ENCODE measurements at regions not wholly inside any gene's neighbourhood (a gene's known extent, or its start where the extent isn't known, plus 50 kb on each side); places are given as distances from the start of the nearest gene placed in this dataset.

- Mint-ChIP-seq H3K4me3 (no peak overlapping the region), H3K36me3 (ENCODE audit: low read depth) (no peaks in the 10 kb centered on the region), H3K27me3 (ENCODE audit: low read depth) (peaks cover 4% of the 10 kb centered on the region), H3K9me3 (no peaks in the 10 kb centered on the region), H3K4me1 (ENCODE audit: low read depth) (no peaks in the 10 kb centered on the region), H3K27ac (no peak overlapping the region)
- CTCF ChIA-PET, result no interaction called here
- intact Hi-C loops (cut with micrococcal nuclease), result no loop called here
- DNase-seq, result no peak
Observed at GRCh38 chr11:122334546-122335339, 218.7 kb upstream of the BLID start.

GRCh38 chr11:122333467-122333866, 217.5 kb upstream of the BLID start:
- H3K36me3 Mint-ChIP-seq (ENCODE audit: low read depth), result no peaks in the 10 kb centered on the region
- no peaks in the 10 kb centered on the region for H3K9me3 Mint-ChIP-seq
- H3K4me3 Mint-ChIP-seq, result no peak overlapping the region
- DNase-seq, result no peak
- H3K27me3 Mint-ChIP-seq (ENCODE audit: low read depth), result peaks cover 4% of the 10 kb centered on the region
- no peak overlapping the region for H3K27ac Mint-ChIP-seq
- CTCF ChIA-PET, result no interaction called here
- intact Hi-C loops (cut with micrococcal nuclease), result no loop called here
- no peaks in the 10 kb centered on the region for H3K4me1 Mint-ChIP-seq (ENCODE audit: low read depth)

- intact Hi-C loops (cut with micrococcal nuclease), result no loop called here
- H3K36me3 Mint-ChIP-seq (ENCODE audit: low read depth), result no peaks in the 10 kb centered on the region
- DNase-seq, result no peak
- no peak overlapping the region for H3K4me3 Mint-ChIP-seq
- no peaks in the 10 kb centered on the region for H3K4me1 Mint-ChIP-seq (ENCODE audit: low read depth)
- H3K9me3 Mint-ChIP-seq, result no peaks in the 10 kb centered on the region
- H3K27me3 Mint-ChIP-seq (ENCODE audit: low read depth), result peaks cover 4% of the 10 kb centered on the region
- no peak overlapping the region for H3K27ac Mint-ChIP-seq
- CTCF ChIA-PET, result no interaction called here
Observed at GRCh38 chr11:122331079-122331478, 215.1 kb upstream of the BLID start.

- Mint-ChIP-seq H3K9me3 (no peaks in the 10 kb centered on the region), H3K4me1 (ENCODE audit: low read depth) (no peaks in the 10 kb centered on the region), H3K36me3 (ENCODE audit: low read depth) (no peaks in the 10 kb centered on the region), H3K4me3 (no peak overlapping the region), H3K27ac (no peak overlapping the region), H3K27me3 (ENCODE audit: low read depth) (peaks cover 4% of the 10 kb centered on the region)
- CTCF ChIA-PET, result no interaction called here
- intact Hi-C loops (cut with micrococcal nuclease), result no loop called here
- no peak for DNase-seq
Observed at GRCh38 chr11:122330279-122330965, 214.4 kb upstream of the BLID start.

- no peak for DNase-seq
- Mint-ChIP-seq H3K27ac (no peak overlapping the region), H3K36me3 (ENCODE audit: low read depth) (no peaks in the 10 kb centered on the region), H3K4me1 (ENCODE audit: low read depth) (no peaks in the 10 kb centered on the region), H3K9me3 (no peaks in the 10 kb centered on the region), H3K4me3 (no peak overlapping the region), H3K27me3 (ENCODE audit: low read depth) (no peaks in the 10 kb centered on the region)
- intact Hi-C loops (cut with micrococcal nuclease), result no loop called here
- CTCF ChIA-PET, result no interaction called here
Observed at GRCh38 chr11:122327528-122327927, 211.5 kb upstream of the BLID start.

- H3K27ac Mint-ChIP-seq, result no peak overlapping the region
- H3K4me3 Mint-ChIP-seq, result no peak overlapping the region
- intact Hi-C loops (cut with micrococcal nuclease), result no loop called here
- CTCF ChIA-PET, result no interaction called here
- H3K36me3 Mint-ChIP-seq (ENCODE audit: low read depth), result no peaks in the 10 kb centered on the region
- DNase-seq, result no peak
- no peaks in the 10 kb centered on the region for H3K9me3 Mint-ChIP-seq
- H3K4me1 Mint-ChIP-seq (ENCODE audit: low read depth), result no peaks in the 10 kb centered on the region
- no peaks in the 10 kb centered on the region for H3K27me3 Mint-ChIP-seq (ENCODE audit: low read depth)
Observed at GRCh38 chr11:122323754-122324421, 207.9 kb upstream of the BLID start.

- intact Hi-C loops (cut with micrococcal nuclease), result no loop called here
- no peaks in the 10 kb centered on the region for H3K9me3 Mint-ChIP-seq
- CTCF ChIA-PET, result no interaction called here
- H3K27ac Mint-ChIP-seq, result no peak overlapping the region
- no peaks in the 10 kb centered on the region for H3K36me3 Mint-ChIP-seq (ENCODE audit: low read depth)
- no peaks in the 10 kb centered on the region for H3K27me3 Mint-ChIP-seq (ENCODE audit: low read depth)
- H3K4me3 Mint-ChIP-seq, result no peak overlapping the region
- H3K4me1 Mint-ChIP-seq (ENCODE audit: low read depth), result no peaks in the 10 kb centered on the region
- no peak for DNase-seq
Observed at GRCh38 chr11:122322329-122322728, 206.3 kb upstream of the BLID start.

- intact Hi-C loops (cut with micrococcal nuclease), result no loop called here
- DNase-seq, result no peak
- H3K4me3 Mint-ChIP-seq, result no peak overlapping the region
- CTCF ChIA-PET, result no interaction called here
- H3K27me3 Mint-ChIP-seq (ENCODE audit: low read depth), result no peaks in the 10 kb centered on the region
- H3K27ac Mint-ChIP-seq, result no peak overlapping the region
- no peaks in the 10 kb centered on the region for H3K36me3 Mint-ChIP-seq (ENCODE audit: low read depth)
- H3K9me3 Mint-ChIP-seq, result no peaks in the 10 kb centered on the region
- H3K4me1 Mint-ChIP-seq (ENCODE audit: low read depth), result no peaks in the 10 kb centered on the region
Observed at GRCh38 chr11:122320671-122321070, 204.7 kb upstream of the BLID start.

GRCh38 chr11:122319691-122320620, 203.9 kb upstream of the BLID start:
- H3K36me3 Mint-ChIP-seq (ENCODE audit: low read depth), result no peaks in the 10 kb centered on the region
- intact Hi-C loops (cut with micrococcal nuclease), result no loop called here
- H3K27me3 Mint-ChIP-seq (ENCODE audit: low read depth), result no peaks in the 10 kb centered on the region
- CTCF ChIA-PET, result no interaction called here
- no peaks in the 10 kb centered on the region for H3K9me3 Mint-ChIP-seq
- H3K4me1 Mint-ChIP-seq (ENCODE audit: low read depth), result no peaks in the 10 kb centered on the region
- no peak overlapping the region for H3K4me3 Mint-ChIP-seq
- DNase-seq, result no peak
- H3K27ac Mint-ChIP-seq, result no peak overlapping the region

GRCh38 chr11:122319085-122319484, 203.1 kb upstream of the BLID start:
- Mint-ChIP-seq H3K27ac (no peak overlapping the region), H3K36me3 (ENCODE audit: low read depth) (no peaks in the 10 kb centered on the region), H3K9me3 (no peaks in the 10 kb centered on the region), H3K27me3 (ENCODE audit: low read depth) (peaks cover 1% of the 10 kb centered on the region), H3K4me3 (no peak overlapping the region), H3K4me1 (ENCODE audit: low read depth) (no peaks in the 10 kb centered on the region)
- CTCF ChIA-PET, result no interaction called here
- intact Hi-C loops (cut with micrococcal nuclease), result no loop called here
- DNase-seq, result no peak

- peaks cover 1% of the 10 kb centered on the region for H3K27me3 Mint-ChIP-seq (ENCODE audit: low read depth)
- no peak overlapping the region for H3K4me3 Mint-ChIP-seq
- no peak for DNase-seq
- H3K36me3 Mint-ChIP-seq (ENCODE audit: low read depth), result no peaks in the 10 kb centered on the region
- intact Hi-C loops (cut with micrococcal nuclease), result no loop called here
- CTCF ChIA-PET, result no interaction called here
- H3K27ac Mint-ChIP-seq, result no peak overlapping the region
- H3K9me3 Mint-ChIP-seq, result no peaks in the 10 kb centered on the region
- no peaks in the 10 kb centered on the region for H3K4me1 Mint-ChIP-seq (ENCODE audit: low read depth)
Observed at GRCh38 chr11:122317305-122317704, 201.3 kb upstream of the BLID start.

GRCh38 chr11:122313581-122313980, 197.6 kb upstream of the BLID start:
- Mint-ChIP-seq H3K27ac (no peak overlapping the region), H3K9me3 (no peaks in the 10 kb centered on the region), H3K4me3 (no peak overlapping the region), H3K4me1 (ENCODE audit: low read depth) (no peaks in the 10 kb centered on the region), H3K27me3 (ENCODE audit: low read depth) (peaks cover 9% of the 10 kb centered on the region), H3K36me3 (ENCODE audit: low read depth) (no peaks in the 10 kb centered on the region)
- DNase-seq, result no peak
- CTCF ChIA-PET, result no interaction called here
- intact Hi-C loops (cut with micrococcal nuclease), result no loop called here

Measured in activated naive CD4-positive, alpha-beta T cell treated with anti-CD3 and anti-CD28 coated beads for 36 hours (primary cell).